PC-9 (cell line): ENCODE measurements at regions not wholly inside any gene's neighbourhood (a gene's known extent, or its start where the extent isn't known, plus 50 kb on each side); places are given as distances from the start of the nearest gene placed in this dataset.

Experiments used
- BruUV-seq: library from RNA; stranded (reverse); fragments of 400-500 nt; replicated peaks from 2 replicates; lab custom pipeline; 2021; lab: Mats Ljungman, UMichigan
- CTCF ChIA-PET: fragments of 300-600 bp; sonication (Branson Sonifier 250); formaldehyde crosslinking; loops from one replicate; lab custom pipeline; 2022; ENCODE audit warnings: antibody characterized with exemption; lab: Charles Lee
- POLR2A ChIA-PET: fragments of 300-600 bp; sonication (Branson Sonifier 250); formaldehyde crosslinking; loops from one replicate; lab custom pipeline; 2022; ENCODE audit warnings: antibody characterized with exemption; ENCODE audit not compliant: unreplicated experiment; lab: Charles Lee
- DNase-seq, 2 experiments: peaks; one replicate each; pipeline versions ENCODE4 v3.0.0 to v3.0.0-alpha.2; 2015 to 2022; ENCODE audit warnings: mixed read lengths in 1 of 2
- H2AFZ ChIP-seq: fragments of 200-600 bp; sonication (generic); 2 replicates; pipeline ENCODE4 v1.8.1; 2017; ENCODE audit warnings: antibody characterized with exemption
- H3F3A ChIP-seq: fragments of 200-600 bp; sonication (generic); 2 replicates; pipeline ENCODE4 v1.8.1; 2017; ENCODE audit warnings: antibody characterized with exemption, mild to moderate bottlenecking, low read depth; ENCODE audit not compliant: insufficient read depth
- H3K27ac ChIP-seq: fragments of 200-600 bp; sonication (generic); 2 replicates; pipeline ENCODE4 v1.6.1; 2016; ENCODE audit warnings: mixed run types
- H3K27me3 ChIP-seq: fragments of 200-600 bp; sonication (generic); 2 replicates; pipeline ENCODE4 v1.6.1; 2016; ENCODE audit warnings: low read depth, mixed run types; ENCODE audit not compliant: insufficient read depth
- H3K36me3 ChIP-seq: fragments of 200-600 bp; sonication (generic); 2 replicates; pipeline ENCODE4 v1.6.1; 2016; ENCODE audit warnings: low read depth, mixed run types
- H3K4me1 ChIP-seq: fragments of 200-600 bp; sonication (generic); replicated peaks from 2 replicates; pipeline ENCODE4 v1.6.1; 2016; ENCODE audit warnings: mixed run types; ENCODE audit not compliant: insufficient read depth
- H3K4me2 ChIP-seq: fragments of 200-600 bp; sonication (generic); 2 replicates; pipeline ENCODE4 v1.6.1; 2017; ENCODE audit warnings: mixed run types
- H3K4me3 ChIP-seq: fragments of 200-600 bp; sonication (generic); 2 replicates; pipeline ENCODE4 v1.6.1; 2016; ENCODE audit warnings: mixed run types
- H3K79me2 ChIP-seq: fragments of 200-600 bp; sonication (generic); 2 replicates; pipeline ENCODE4 v1.6.1; 2017; ENCODE audit warnings: low read depth, mixed run types
- H3K9me2 ChIP-seq: fragments of 200-600 bp; sonication (generic); 2 replicates; pipeline ENCODE4 v1.8.1; 2017; ENCODE audit warnings: mild to moderate bottlenecking; ENCODE audit not compliant: insufficient read depth
- H3K9me3 ChIP-seq: fragments of 200-600 bp; sonication (generic); 2 replicates; pipeline ENCODE4 v1.8.1; 2016; ENCODE audit warnings: low read depth; ENCODE audit not compliant: insufficient read depth
- H4K20me1 ChIP-seq: fragments of 200-600 bp; sonication (generic); 2 replicates; pipeline ENCODE4 v1.8.1; 2017; ENCODE audit not compliant: insufficient read depth
- CTCF ChIP-seq: fragments of 200-600 bp; sonication (generic); conservative IDR thresholded peaks from 2 replicates; pipeline ENCODE4 v1.6.1; 2017; ENCODE audit warnings: mixed run types, antibody characterized with exemption, mild to moderate bottlenecking, moderate library complexity
- EZH2 ChIP-seq: fragments of 200-600 bp; sonication (generic); IDR thresholded peaks from 2 replicates; pipeline ENCODE4 v1.8.0; 2017; ENCODE audit warnings: antibody characterized with exemption, low read depth
- intact Hi-C: fragments of 100-400 bp; cut with micrococcal nuclease; formaldehyde crosslinking; loops from one replicate; pipeline ENCODE4 v1.10.0; 2022; ENCODE audit not compliant: unreplicated experiment

GRCh38 chr11:69416762-69417698 lies 64.4 kb upstream of the LINC01488 start:
- Histone ChIP-seq H3K27me3 (no peaks in the 10 kb centered on the region), H3K79me2 (no peaks in the 10 kb centered on the region), H3K9me3 (no peaks in the 10 kb centered on the region), H3K4me2 (no peak overlapping the region), H3K4me3 (no peak overlapping the region), H2AFZ (no peak overlapping the region), H3K9me2 (no peaks in the 10 kb centered on the region), H3K27ac (no peak overlapping the region), H3K4me1 (peaks cover 28% of the 10 kb centered on the region), H4K20me1 (no peaks in the 10 kb centered on the region), H3F3A (peaks cover 17% of the 10 kb centered on the region; the same call in 1 of the 2 replicates), H3K36me3 (no peaks in the 10 kb centered on the region)
- ChIA-PET CTCF (interaction anchor here (0.6 kb wide), 1 partner anchor 13 kb away, joined by 3 read pairs; no protein-coding TSS in a partner anchor), POLR2A (no interaction called here)
- no TSS peak for BruUV-seq
- no peak for DNase-seq
- intact Hi-C loops = no loop called here
- no peak for TF ChIP-seq CTCF
- TF ChIP-seq EZH2 = no peak

GRCh38 chr11:69417699-69418085 lies 63.8 kb upstream of the LINC01488 start:
- Histone ChIP-seq H3F3A (peaks cover 17% of the 10 kb centered on the region; the same call in 1 of the 2 replicates), H3K4me1 (peaks cover 28% of the 10 kb centered on the region), H3K4me3 (no peak overlapping the region), H3K9me2 (no peaks in the 10 kb centered on the region), H3K27me3 (no peaks in the 10 kb centered on the region), H3K4me2 (no peak overlapping the region), H3K27ac (no peak overlapping the region), H3K36me3 (no peaks in the 10 kb centered on the region), H3K9me3 (no peaks in the 10 kb centered on the region), H4K20me1 (no peaks in the 10 kb centered on the region), H2AFZ (no peak overlapping the region), H3K79me2 (no peaks in the 10 kb centered on the region)
- ChIA-PET POLR2A (no interaction called here), CTCF (no interaction called here)
- BruUV-seq = no TSS peak
- intact Hi-C loops = no loop called here
- DNase-seq = no peak
- no peak for TF ChIP-seq EZH2

- no peak for DNase-seq
- H2AFZ ChIP-seq = no peak overlapping the region
- intact Hi-C loops = no loop called here
- no peaks in the 10 kb centered on the region for H3K9me2 ChIP-seq
- no peak overlapping the region for H3K4me3 ChIP-seq
- H4K20me1 ChIP-seq = no peaks in the 10 kb centered on the region
- H3F3A ChIP-seq = peaks cover 17% of the 10 kb centered on the region; the same call in 1 of the 2 replicates
- no peaks in the 10 kb centered on the region for H3K79me2 ChIP-seq
- no peak overlapping the region for H3K27ac ChIP-seq
- POLR2A ChIA-PET = interaction anchor here (0.7 to 0.9 kb wide), 2 partner anchors 24 to 68 kb away, joined by 5 read pairs; no protein-coding TSS in a partner anchor
- H3K27me3 ChIP-seq = no peaks in the 10 kb centered on the region
- CTCF ChIA-PET = no interaction called here
- no peaks in the 10 kb centered on the region for H3K9me3 ChIP-seq
- no TSS peak for BruUV-seq
- no peaks in the 10 kb centered on the region for H3K36me3 ChIP-seq
- no peak overlapping the region for H3K4me2 ChIP-seq
- peaks cover 28% of the 10 kb centered on the region for H3K4me1 ChIP-seq
- no peak for TF ChIP-seq CTCF
- TF ChIP-seq EZH2 = no peak
Observed at GRCh38 chr11:69418576-69419296, 62.7 kb upstream of the LINC01488 start.
